GM23338 (cell line): ENCODE measurements at regions not wholly inside any gene's neighbourhood (a gene's known extent, or its start where the extent isn't known, plus 50 kb on each side); places are given as distances from the start of the nearest gene placed in this dataset.

Experiments
- ATAC-seq: fragments of 200-7000 bp; cut with Tn5 transposase; 3 replicates; pipeline ENCODE4 v1.9.1; 2020
- DNase-seq: peaks from one replicate; pipeline ENCODE4 v3.0.0-alpha.2; 2015; ENCODE audit warnings: low spot score
- H2AFZ ChIP-seq: fragments of 200-600 bp; sonication (generic); 2 replicates; pipeline ENCODE4 v1.8.0; 2016; ENCODE audit warnings: antibody characterized with exemption, mild to moderate bottlenecking, moderate library complexity
- H3F3A ChIP-seq: fragments of 200-600 bp; sonication (generic); replicated peaks from 2 replicates; pipeline ENCODE4 v1.8.0; 2017; ENCODE audit warnings: antibody characterized with exemption, mixed run types, low read depth
- H3K27ac ChIP-seq: fragments of 200-600 bp; sonication (generic); 2 replicates; pipeline ENCODE4 v1.6.1; 2016; ENCODE audit warnings: low read depth
- H3K27me3 ChIP-seq: fragments of 200-600 bp; sonication (generic); 2 replicates; pipeline ENCODE4 v1.8.0; 2016; ENCODE audit warnings: mild to moderate bottlenecking, mixed run types, moderate library complexity; ENCODE audit not compliant: insufficient read depth
- H3K36me3 ChIP-seq: fragments of 200-600 bp; sonication (generic); 2 replicates; pipeline ENCODE4 v1.8.0; 2016; ENCODE audit warnings: mild to moderate bottlenecking; ENCODE audit not compliant: insufficient read depth
- H3K4me1 ChIP-seq: fragments of 200-600 bp; sonication (generic); 2 replicates; pipeline ENCODE4 v1.8.0; 2016; ENCODE audit warnings: mild to moderate bottlenecking, moderate library complexity; ENCODE audit not compliant: insufficient read depth
- H3K4me2 ChIP-seq: fragments of 200-600 bp; sonication (generic); 2 replicates; pipeline ENCODE4 v1.7.1; 2017; ENCODE audit warnings: mixed run types
- H3K4me3 ChIP-seq: fragments of 200-600 bp; sonication (generic); 2 replicates; pipeline ENCODE4 v1.6.1; 2016; ENCODE audit warnings: mixed run types
- H3K79me2 ChIP-seq: fragments of 200-600 bp; sonication (generic); replicated peaks from 2 replicates; pipeline ENCODE4 v1.8.0; 2017; ENCODE audit warnings: mild to moderate bottlenecking; ENCODE audit not compliant: insufficient read depth
- H3K9me2 ChIP-seq: fragments of 200-600 bp; sonication (generic); 2 replicates; pipeline ENCODE4 v1.8.0; 2017; ENCODE audit not compliant: insufficient read depth
- H4K20me1 ChIP-seq: fragments of 200-600 bp; sonication (generic); replicated peaks from 2 replicates; pipeline ENCODE4 v1.8.0; 2017; ENCODE audit warnings: mild to moderate bottlenecking; ENCODE audit not compliant: insufficient read depth
- H3K27ac Mint-ChIP-seq: 2 replicates; pipeline ENCODE4 v1.8.0; 2020; ENCODE audit warnings: inconsistent platforms, mild to moderate bottlenecking, moderate library complexity, mixed read lengths
- H3K27me3 Mint-ChIP-seq: 3 replicates; pipeline ENCODE4 v1.8.0; 2022; ENCODE audit warnings: low read depth, mild to moderate bottlenecking, moderate library complexity, mixed read lengths, inconsistent platforms; ENCODE audit not compliant: insufficient read depth, poor library complexity
- H3K36me3 Mint-ChIP-seq: 3 replicates; pipeline ENCODE4 v1.8.0; 2021; ENCODE audit warnings: low read depth, mild to moderate bottlenecking, inconsistent platforms, moderate library complexity, mixed read lengths
- H3K4me1 Mint-ChIP-seq: 3 replicates; pipeline ENCODE4 v1.8.0; 2020; ENCODE audit warnings: mild to moderate bottlenecking, inconsistent platforms, mixed read lengths
- H3K4me3 Mint-ChIP-seq: 3 replicates; pipeline ENCODE4 v1.8.0; 2021; ENCODE audit warnings: moderate library complexity, mild to moderate bottlenecking, inconsistent platforms, mixed read lengths
- H3K9me3 Mint-ChIP-seq: 3 replicates; pipeline ENCODE4 v1.8.0; 2020; ENCODE audit warnings: moderate library complexity, mild to moderate bottlenecking, inconsistent platforms, mixed read lengths
- CREB1 ChIP-seq: fragments of 250-450 bp; sonication (Bioruptor Pico); IDR thresholded peaks from 2 replicates; pipeline ENCODE4 v1.5.0; 2020; ENCODE audit warnings: low read depth, mild to moderate bottlenecking, moderate library complexity
- EZH2 ChIP-seq: fragments of 200-600 bp; sonication (generic); IDR thresholded peaks from one replicate; pipeline ENCODE4 v1.8.0; 2017; ENCODE audit warnings: antibody characterized with exemption, mild to moderate bottlenecking, low read depth; ENCODE audit not compliant: unreplicated experiment
- EZH2phosphoT487 ChIP-seq: fragments of 200-600 bp; sonication (generic); IDR thresholded peaks from one replicate; pipeline ENCODE4 v1.8.1; 2018; ENCODE audit warnings: antibody characterized with exemption; ENCODE audit not compliant: unreplicated experiment
- JUNB ChIP-seq: IDR thresholded peaks from one replicate; pipeline ENCODE4 v1.6.1; 2016; ENCODE audit warnings: antibody characterized with exemption; ENCODE audit not compliant: unreplicated experiment
- NANOG ChIP-seq: IDR thresholded peaks from 2 replicates; pipeline ENCODE4 v1.6.1; 2016; ENCODE audit warnings: antibody characterized with exemption, borderline replicate concordance
- POLR2AphosphoS5 ChIP-seq: IDR thresholded peaks from 2 replicates; pipeline ENCODE4 v1.6.1; 2016; ENCODE audit warnings: antibody characterized with exemption, low read depth
- STAT1 ChIP-seq: IDR thresholded peaks from one replicate; pipeline ENCODE4 v1.6.1; 2016; ENCODE audit warnings: antibody characterized with exemption; ENCODE audit not compliant: unreplicated experiment
- ZNF114 ChIP-seq: fragments of 250-450 bp; sonication (Bioruptor Pico); IDR thresholded peaks from 2 replicates; pipeline ENCODE4 v1.5.0; 2020; ENCODE audit warnings: mild to moderate bottlenecking, moderate library complexity
- ZNF331 ChIP-seq: fragments of 250-450 bp; sonication (Bioruptor Pico); IDR thresholded peaks from 2 replicates; pipeline ENCODE4 v1.5.0; 2020; ENCODE audit warnings: low read depth, mild to moderate bottlenecking, moderate library complexity
- TF ChIP-seq, protein P1 (sequence below): IDR thresholded peaks from 2 replicates; pipeline ENCODE4 v1.6.1; 2016; ENCODE audit warnings: antibody characterized with exemption
- TF ChIP-seq, protein P2 (sequence below), 2 experiments: fragments of 200-600 bp in 1 of 2; sonication (generic) in 1 of 2; conservative IDR thresholded peaks; 2 replicates each; pipeline versions ENCODE4 v1.5.1 to v1.6.1; 2016 to 2017; ENCODE audit warnings: antibody characterized with exemption in 2 of 2, low read depth in 2 of 2, mild to moderate bottlenecking in 2 of 2, moderate library complexity in 1 of 2
- TF ChIP-seq, protein P3 (sequence below): fragments of 250-450 bp; sonication (Bioruptor Pico); IDR thresholded peaks from 2 replicates; pipeline ENCODE4 v1.5.0; 2020; ENCODE audit warnings: mild to moderate bottlenecking, moderate library complexity
- TF ChIP-seq, protein P4 (sequence below): IDR thresholded peaks from one replicate; pipeline ENCODE4 v1.6.1; 2018; ENCODE audit warnings: antibody characterized with exemption; ENCODE audit not compliant: unreplicated experiment

DNA sequence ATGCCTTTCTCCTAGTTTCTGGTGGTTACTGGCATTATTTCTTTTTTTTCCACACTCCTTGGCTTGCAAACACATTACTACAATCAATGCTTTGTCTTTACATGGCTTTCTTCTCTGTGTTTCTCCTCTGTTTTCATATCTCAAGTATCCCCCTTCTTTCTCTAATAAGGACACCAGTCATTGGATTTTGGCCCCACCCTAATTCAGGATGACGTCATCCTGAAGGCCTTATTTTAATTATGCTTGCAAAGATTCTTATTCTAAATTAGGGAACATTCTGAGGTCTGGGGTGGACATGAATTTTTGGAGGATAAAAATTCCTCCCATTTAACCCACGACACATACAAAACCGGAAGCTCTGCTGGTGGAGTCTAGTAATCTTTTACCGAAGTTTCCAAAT, 1556.6 kb downstream of the DPP10 start:
- no peaks in the 10 kb centered on the region for H3K4me1 ChIP-seq
- H3K27ac Mint-ChIP-seq, result no peak overlapping the region
- H3K79me2 ChIP-seq, result no peaks in the 10 kb centered on the region
- H3K4me2 ChIP-seq, result no peak overlapping the region
- H3F3A ChIP-seq, result no peaks in the 10 kb centered on the region
- TF ChIP-seq, protein P1, sequence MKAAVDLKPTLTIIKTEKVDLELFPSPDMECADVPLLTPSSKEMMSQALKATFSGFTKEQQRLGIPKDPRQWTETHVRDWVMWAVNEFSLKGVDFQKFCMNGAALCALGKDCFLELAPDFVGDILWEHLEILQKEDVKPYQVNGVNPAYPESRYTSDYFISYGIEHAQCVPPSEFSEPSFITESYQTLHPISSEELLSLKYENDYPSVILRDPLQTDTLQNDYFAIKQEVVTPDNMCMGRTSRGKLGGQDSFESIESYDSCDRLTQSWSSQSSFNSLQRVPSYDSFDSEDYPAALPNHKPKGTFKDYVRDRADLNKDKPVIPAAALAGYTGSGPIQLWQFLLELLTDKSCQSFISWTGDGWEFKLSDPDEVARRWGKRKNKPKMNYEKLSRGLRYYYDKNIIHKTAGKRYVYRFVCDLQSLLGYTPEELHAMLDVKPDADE, result no peak
- no peak for TF ChIP-seq JUNB
- no peak for TF ChIP-seq STAT1
- TF ChIP-seq, protein P2, sequence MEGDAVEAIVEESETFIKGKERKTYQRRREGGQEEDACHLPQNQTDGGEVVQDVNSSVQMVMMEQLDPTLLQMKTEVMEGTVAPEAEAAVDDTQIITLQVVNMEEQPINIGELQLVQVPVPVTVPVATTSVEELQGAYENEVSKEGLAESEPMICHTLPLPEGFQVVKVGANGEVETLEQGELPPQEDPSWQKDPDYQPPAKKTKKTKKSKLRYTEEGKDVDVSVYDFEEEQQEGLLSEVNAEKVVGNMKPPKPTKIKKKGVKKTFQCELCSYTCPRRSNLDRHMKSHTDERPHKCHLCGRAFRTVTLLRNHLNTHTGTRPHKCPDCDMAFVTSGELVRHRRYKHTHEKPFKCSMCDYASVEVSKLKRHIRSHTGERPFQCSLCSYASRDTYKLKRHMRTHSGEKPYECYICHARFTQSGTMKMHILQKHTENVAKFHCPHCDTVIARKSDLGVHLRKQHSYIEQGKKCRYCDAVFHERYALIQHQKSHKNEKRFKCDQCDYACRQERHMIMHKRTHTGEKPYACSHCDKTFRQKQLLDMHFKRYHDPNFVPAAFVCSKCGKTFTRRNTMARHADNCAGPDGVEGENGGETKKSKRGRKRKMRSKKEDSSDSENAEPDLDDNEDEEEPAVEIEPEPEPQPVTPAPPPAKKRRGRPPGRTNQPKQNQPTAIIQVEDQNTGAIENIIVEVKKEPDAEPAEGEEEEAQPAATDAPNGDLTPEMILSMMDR (conservative IDR thresholded peaks at IDR 0.05; ENCODE audit: low read depth in 2 of 2), result no peak
- TF ChIP-seq EZH2phosphoT487, result no peak
- TF ChIP-seq EZH2, result no peak
- TF ChIP-seq, protein P3, sequence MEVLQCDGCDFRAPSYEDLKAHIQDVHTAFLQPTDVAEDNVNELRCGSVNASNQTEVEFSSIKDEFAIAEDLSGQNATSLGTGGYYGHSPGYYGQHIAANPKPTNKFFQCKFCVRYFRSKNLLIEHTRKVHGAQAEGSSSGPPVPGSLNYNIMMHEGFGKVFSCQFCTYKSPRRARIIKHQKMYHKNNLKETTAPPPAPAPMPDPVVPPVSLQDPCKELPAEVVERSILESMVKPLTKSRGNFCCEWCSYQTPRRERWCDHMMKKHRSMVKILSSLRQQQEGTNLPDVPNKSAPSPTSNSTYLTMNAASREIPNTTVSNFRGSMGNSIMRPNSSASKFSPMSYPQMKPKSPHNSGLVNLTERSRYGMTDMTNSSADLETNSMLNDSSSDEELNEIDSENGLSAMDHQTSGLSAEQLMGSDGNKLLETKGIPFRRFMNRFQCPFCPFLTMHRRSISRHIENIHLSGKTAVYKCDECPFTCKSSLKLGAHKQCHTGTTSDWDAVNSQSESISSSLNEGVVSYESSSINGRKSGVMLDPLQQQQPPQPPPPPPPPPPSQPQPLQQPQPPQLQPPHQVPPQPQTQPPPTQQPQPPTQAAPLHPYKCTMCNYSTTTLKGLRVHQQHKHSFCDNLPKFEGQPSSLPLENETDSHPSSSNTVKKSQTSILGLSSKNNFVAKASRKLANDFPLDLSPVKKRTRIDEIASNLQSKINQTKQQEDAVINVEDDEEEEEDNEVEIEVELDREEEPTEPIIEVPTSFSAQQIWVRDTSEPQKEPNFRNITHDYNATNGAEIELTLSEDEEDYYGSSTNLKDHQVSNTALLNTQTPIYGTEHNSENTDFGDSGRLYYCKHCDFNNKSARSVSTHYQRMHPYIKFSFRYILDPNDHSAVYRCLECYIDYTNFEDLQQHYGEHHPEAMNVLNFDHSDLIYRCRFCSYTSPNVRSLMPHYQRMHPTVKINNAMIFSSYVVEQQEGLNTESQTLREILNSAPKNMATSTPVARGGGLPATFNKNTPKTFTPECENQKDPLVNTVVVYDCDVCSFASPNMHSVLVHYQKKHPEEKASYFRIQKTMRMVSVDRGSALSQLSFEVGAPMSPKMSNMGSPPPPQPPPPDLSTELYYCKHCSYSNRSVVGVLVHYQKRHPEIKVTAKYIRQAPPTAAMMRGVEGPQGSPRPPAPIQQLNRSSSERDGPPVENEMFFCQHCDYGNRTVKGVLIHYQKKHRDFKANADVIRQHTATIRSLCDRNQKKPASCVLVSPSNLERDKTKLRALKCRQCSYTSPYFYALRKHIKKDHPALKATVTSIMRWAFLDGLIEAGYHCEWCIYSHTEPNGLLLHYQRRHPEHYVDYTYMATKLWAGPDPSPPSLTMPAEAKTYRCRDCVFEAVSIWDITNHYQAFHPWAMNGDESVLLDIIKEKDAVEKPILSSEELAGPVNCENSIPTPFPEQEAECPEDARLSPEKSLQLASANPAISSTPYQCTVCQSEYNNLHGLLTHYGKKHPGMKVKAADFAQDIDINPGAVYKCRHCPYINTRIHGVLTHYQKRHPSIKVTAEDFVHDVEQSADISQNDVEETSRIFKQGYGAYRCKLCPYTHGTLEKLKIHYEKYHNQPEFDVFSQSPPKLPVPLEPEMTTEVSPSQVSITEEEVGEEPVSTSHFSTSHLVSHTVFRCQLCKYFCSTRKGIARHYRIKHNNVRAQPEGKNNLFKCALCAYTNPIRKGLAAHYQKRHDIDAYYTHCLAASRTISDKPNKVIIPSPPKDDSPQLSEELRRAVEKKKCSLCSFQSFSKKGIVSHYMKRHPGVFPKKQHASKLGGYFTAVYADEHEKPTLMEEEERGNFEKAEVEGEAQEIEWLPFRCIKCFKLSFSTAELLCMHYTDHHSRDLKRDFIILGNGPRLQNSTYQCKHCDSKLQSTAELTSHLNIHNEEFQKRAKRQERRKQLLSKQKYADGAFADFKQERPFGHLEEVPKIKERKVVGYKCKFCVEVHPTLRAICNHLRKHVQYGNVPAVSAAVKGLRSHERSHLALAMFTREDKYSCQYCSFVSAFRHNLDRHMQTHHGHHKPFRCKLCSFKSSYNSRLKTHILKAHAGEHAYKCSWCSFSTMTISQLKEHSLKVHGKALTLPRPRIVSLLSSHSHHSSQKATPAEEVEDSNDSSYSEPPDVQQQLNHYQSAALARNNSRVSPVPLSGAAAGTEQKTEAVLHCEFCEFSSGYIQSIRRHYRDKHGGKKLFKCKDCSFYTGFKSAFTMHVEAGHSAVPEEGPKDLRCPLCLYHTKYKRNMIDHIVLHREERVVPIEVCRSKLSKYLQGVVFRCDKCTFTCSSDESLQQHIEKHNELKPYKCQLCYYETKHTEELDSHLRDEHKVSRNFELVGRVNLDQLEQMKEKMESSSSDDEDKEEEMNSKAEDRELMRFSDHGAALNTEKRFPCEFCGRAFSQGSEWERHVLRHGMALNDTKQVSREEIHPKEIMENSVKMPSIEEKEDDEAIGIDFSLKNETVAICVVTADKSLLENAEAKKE (CRISPR knock-in tag), result no peak
- TF ChIP-seq, protein P4, sequence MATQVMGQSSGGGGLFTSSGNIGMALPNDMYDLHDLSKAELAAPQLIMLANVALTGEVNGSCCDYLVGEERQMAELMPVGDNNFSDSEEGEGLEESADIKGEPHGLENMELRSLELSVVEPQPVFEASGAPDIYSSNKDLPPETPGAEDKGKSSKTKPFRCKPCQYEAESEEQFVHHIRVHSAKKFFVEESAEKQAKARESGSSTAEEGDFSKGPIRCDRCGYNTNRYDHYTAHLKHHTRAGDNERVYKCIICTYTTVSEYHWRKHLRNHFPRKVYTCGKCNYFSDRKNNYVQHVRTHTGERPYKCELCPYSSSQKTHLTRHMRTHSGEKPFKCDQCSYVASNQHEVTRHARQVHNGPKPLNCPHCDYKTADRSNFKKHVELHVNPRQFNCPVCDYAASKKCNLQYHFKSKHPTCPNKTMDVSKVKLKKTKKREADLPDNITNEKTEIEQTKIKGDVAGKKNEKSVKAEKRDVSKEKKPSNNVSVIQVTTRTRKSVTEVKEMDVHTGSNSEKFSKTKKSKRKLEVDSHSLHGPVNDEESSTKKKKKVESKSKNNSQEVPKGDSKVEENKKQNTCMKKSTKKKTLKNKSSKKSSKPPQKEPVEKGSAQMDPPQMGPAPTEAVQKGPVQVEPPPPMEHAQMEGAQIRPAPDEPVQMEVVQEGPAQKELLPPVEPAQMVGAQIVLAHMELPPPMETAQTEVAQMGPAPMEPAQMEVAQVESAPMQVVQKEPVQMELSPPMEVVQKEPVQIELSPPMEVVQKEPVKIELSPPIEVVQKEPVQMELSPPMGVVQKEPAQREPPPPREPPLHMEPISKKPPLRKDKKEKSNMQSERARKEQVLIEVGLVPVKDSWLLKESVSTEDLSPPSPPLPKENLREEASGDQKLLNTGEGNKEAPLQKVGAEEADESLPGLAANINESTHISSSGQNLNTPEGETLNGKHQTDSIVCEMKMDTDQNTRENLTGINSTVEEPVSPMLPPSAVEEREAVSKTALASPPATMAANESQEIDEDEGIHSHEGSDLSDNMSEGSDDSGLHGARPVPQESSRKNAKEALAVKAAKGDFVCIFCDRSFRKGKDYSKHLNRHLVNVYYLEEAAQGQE, result no peak
- TF ChIP-seq ZNF331, result no peak
- no peak for TF ChIP-seq POLR2AphosphoS5
- TF ChIP-seq ZNF114 (CRISPR knock-in tag), result no peak
- TF ChIP-seq NANOG, result no peak
- TF ChIP-seq CREB1, result no peak
- no peaks in the 10 kb centered on the region for H3K36me3 ChIP-seq
- H3K9me2 ChIP-seq, result peaks cover 7% of the 10 kb centered on the region; the same call in 1 of the 2 replicates
- no peaks in the 10 kb centered on the region for H4K20me1 ChIP-seq
- H3K27ac ChIP-seq, result no peak overlapping the region
- no peak for ATAC-seq
- no peak for DNase-seq
- no peak overlapping the region for H3K4me3 Mint-ChIP-seq
- H2AFZ ChIP-seq, result no peak overlapping the region
- no peaks in the 10 kb centered on the region; the same call in 2 of the 3 replicates for H3K4me1 Mint-ChIP-seq
- H3K36me3 Mint-ChIP-seq, result no peaks in the 10 kb centered on the region; the same call in 2 of the 3 replicates
- no peaks in the 10 kb centered on the region for H3K27me3 ChIP-seq
- H3K27me3 Mint-ChIP-seq, result peaks cover 1% of the 10 kb centered on the region
- peaks cover 3% of the 10 kb centered on the region; the same call in 2 of the 3 replicates for H3K9me3 Mint-ChIP-seq
- no peak overlapping the region for H3K4me3 ChIP-seq
